ENCODE measurements at regions not wholly inside any gene's neighbourhood (a gene's known extent, or its start where the extent isn't known, plus 50 kb on each side); places are given as distances from the start of the nearest gene placed in this dataset.
"Not testable (repeated sequence)": the region's sequence is repeated elsewhere in the genome, so short reads cannot be mapped to it uniquely, and the experiment has no call there.

GRCh38 chr12:22796941-22797630, 172.1 kb downstream of the ETNK1 start:
- Mint-ChIP-seq H3K4me3 (no peak overlapping the region), H3K27me3 (peaks cover 8% of the 10 kb centered on the region), H3K36me3 (ENCODE audit: low read depth) (no peaks in the 10 kb centered on the region), H3K4me1 (no peaks in the 10 kb centered on the region), H3K27ac (no peak overlapping the region)
- no peak for DNase-seq
- H3K9me3 ChIP-seq (ENCODE audit: control insufficient read depth, low read length, poor library complexity, severe bottlenecking): no peaks in the 10 kb centered on the region
- ATAC-seq: no peak

GRCh38 chr12:22797701-22798100, 172.7 kb downstream of the ETNK1 start:
- Mint-ChIP-seq H3K27me3 (peaks cover 4% of the 10 kb centered on the region), H3K4me1 (no peaks in the 10 kb centered on the region), H3K27ac (no peak overlapping the region), H3K4me3 (no peak overlapping the region), H3K36me3 (ENCODE audit: low read depth) (no peaks in the 10 kb centered on the region)
- H3K9me3 ChIP-seq (ENCODE audit: control insufficient read depth, low read length, poor library complexity, severe bottlenecking): no peaks in the 10 kb centered on the region
- ATAC-seq: no peak
- DNase-seq: no peak

- ATAC-seq (no peak), DNase-seq (no peak)
- H3K9me3 ChIP-seq (ENCODE audit: control insufficient read depth, low read length, poor library complexity, severe bottlenecking): no peaks in the 10 kb centered on the region
- peaks cover 2% of the 10 kb centered on the region for H3K27me3 Mint-ChIP-seq
- no peaks in the 10 kb centered on the region for H3K4me1 Mint-ChIP-seq
- H3K4me3 Mint-ChIP-seq: no peak overlapping the region
- no peaks in the 10 kb centered on the region for H3K36me3 Mint-ChIP-seq (ENCODE audit: low read depth)
- H3K27ac Mint-ChIP-seq: no peak overlapping the region
Observed at GRCh38 chr12:22798116-22798515, 173.1 kb downstream of the ETNK1 start.

GRCh38 chr12:22799503-22799902, 174.5 kb downstream of the ETNK1 start:
- H3K27me3 Mint-ChIP-seq: no peaks in the 10 kb centered on the region
- no peaks in the 10 kb centered on the region for H3K36me3 Mint-ChIP-seq (ENCODE audit: low read depth)
- H3K4me3 Mint-ChIP-seq: no peak overlapping the region
- no peaks in the 10 kb centered on the region for H3K4me1 Mint-ChIP-seq
- ATAC-seq (no peak), DNase-seq (no peak)
- H3K9me3 ChIP-seq (ENCODE audit: control insufficient read depth, low read length, poor library complexity, severe bottlenecking): no peaks in the 10 kb centered on the region
- H3K27ac Mint-ChIP-seq: no peak overlapping the region

- no peak for ATAC-seq
- Mint-ChIP-seq H3K36me3 (ENCODE audit: low read depth) (no peaks in the 10 kb centered on the region), H3K4me1 (no peaks in the 10 kb centered on the region), H3K4me3 (no peak overlapping the region), H3K27ac (no peak overlapping the region), H3K27me3 (no peaks in the 10 kb centered on the region)
- DNase-seq: no peak
- H3K9me3 ChIP-seq (ENCODE audit: control insufficient read depth, low read length, poor library complexity, severe bottlenecking): no peaks in the 10 kb centered on the region
Observed at GRCh38 chr12:22800332-22800731, 175.4 kb downstream of the ETNK1 start.

- DNase-seq: no peak
- no peak for ATAC-seq
Observed at GRCh38 chr12:22802883-22803630, 178.1 kb downstream of the ETNK1 start.

GRCh38 chr12:22803725-22804124, 178.8 kb downstream of the ETNK1 start:
- ATAC-seq (no peak), DNase-seq (no peak)
- no peak overlapping the region for H3K4me3 Mint-ChIP-seq
- no peaks in the 10 kb centered on the region for H3K36me3 Mint-ChIP-seq (ENCODE audit: low read depth)
- no peaks in the 10 kb centered on the region for H3K4me1 Mint-ChIP-seq
- no peak overlapping the region for H3K27ac Mint-ChIP-seq
- peaks cover 3% of the 10 kb centered on the region for H3K27me3 Mint-ChIP-seq
- H3K9me3 ChIP-seq (ENCODE audit: control insufficient read depth, low read length, poor library complexity, severe bottlenecking): no peaks in the 10 kb centered on the region

More at GRCh38 chr12:22802883-22803630, 178.1 kb downstream of the ETNK1 start:
- H3K27me3 Mint-ChIP-seq: no peaks in the 10 kb centered on the region
- H3K36me3 Mint-ChIP-seq (ENCODE audit: low read depth): no peaks in the 10 kb centered on the region
- no peak overlapping the region for H3K4me3 Mint-ChIP-seq
- no peak overlapping the region for H3K27ac Mint-ChIP-seq
- H3K9me3 ChIP-seq (ENCODE audit: control insufficient read depth, low read length, poor library complexity, severe bottlenecking): no peaks in the 10 kb centered on the region
- H3K4me1 Mint-ChIP-seq: no peaks in the 10 kb centered on the region

- H3K9me3 ChIP-seq (ENCODE audit: control insufficient read depth, low read length, poor library complexity, severe bottlenecking): no peaks in the 10 kb centered on the region
- ATAC-seq (no peak), DNase-seq (no peak)
- Mint-ChIP-seq H3K27me3 (peaks cover 7% of the 10 kb centered on the region), H3K36me3 (ENCODE audit: low read depth) (peaks cover 2% of the 10 kb centered on the region), H3K27ac (no peak overlapping the region), H3K4me1 (no peaks in the 10 kb centered on the region), H3K4me3 (no peak overlapping the region)
Observed at GRCh38 chr12:22808860-22809259, 183.9 kb downstream of the ETNK1 start.

GRCh38 chr12:22810036-22810435, 185.1 kb downstream of the ETNK1 start:
- no peak for ATAC-seq
- no peaks in the 10 kb centered on the region for H3K9me3 ChIP-seq (ENCODE audit: control insufficient read depth, low read length, poor library complexity, severe bottlenecking)
- Mint-ChIP-seq H3K4me1 (no peaks in the 10 kb centered on the region), H3K27me3 (peaks cover 7% of the 10 kb centered on the region), H3K4me3 (no peak overlapping the region), H3K27ac (no peak overlapping the region), H3K36me3 (ENCODE audit: low read depth) (peaks cover 2% of the 10 kb centered on the region)
- no peak for DNase-seq

GRCh38 chr12:22812531-22812930, 187.6 kb downstream of the ETNK1 start:
- no peaks in the 10 kb centered on the region for H3K9me3 ChIP-seq (ENCODE audit: control insufficient read depth, low read length, poor library complexity, severe bottlenecking)
- no peak overlapping the region for H3K27ac Mint-ChIP-seq
- peaks cover 7% of the 10 kb centered on the region for H3K27me3 Mint-ChIP-seq
- H3K4me1 Mint-ChIP-seq: no peaks in the 10 kb centered on the region
- no peak overlapping the region for H3K4me3 Mint-ChIP-seq
- peaks cover 2% of the 10 kb centered on the region for H3K36me3 Mint-ChIP-seq (ENCODE audit: low read depth)
- DNase-seq (no peak), ATAC-seq (no peak)

GRCh38 chr12:22821985-22822384, 197.0 kb downstream of the ETNK1 start:
- DNase-seq (no peak), ATAC-seq (no peak)
- Mint-ChIP-seq H3K27me3 (no peaks in the 10 kb centered on the region), H3K4me1 (no peaks in the 10 kb centered on the region), H3K4me3 (no peak overlapping the region), H3K36me3 (ENCODE audit: low read depth) (no peaks in the 10 kb centered on the region), H3K27ac (no peak overlapping the region)
- H3K9me3 ChIP-seq (ENCODE audit: control insufficient read depth, low read length, poor library complexity, severe bottlenecking): no peaks in the 10 kb centered on the region

- no peaks in the 10 kb centered on the region for H3K27me3 Mint-ChIP-seq
- no peak for ATAC-seq
Observed at GRCh38 chr12:22826026-22826425, 201.1 kb downstream of the ETNK1 start.

GRCh38 chr12:22826446-22826981, 201.5 kb downstream of the ETNK1 start:
- H3K36me3 Mint-ChIP-seq (ENCODE audit: low read depth); H3K4me3 Mint-ChIP-seq; H3K4me1 Mint-ChIP-seq; ATAC-seq; H3K27ac Mint-ChIP-seq; H3K9me3 ChIP-seq (ENCODE audit: control insufficient read depth, low read length, poor library complexity, severe bottlenecking); H3K27me3 Mint-ChIP-seq; DNase-seq: not testable (repeated sequence)

More at GRCh38 chr12:22826026-22826425, 201.1 kb downstream of the ETNK1 start:
- H3K9me3 ChIP-seq (ENCODE audit: control insufficient read depth, low read length, poor library complexity, severe bottlenecking): no peaks in the 10 kb centered on the region
- Mint-ChIP-seq H3K4me1 (no peaks in the 10 kb centered on the region), H3K4me3 (no peak overlapping the region), H3K27ac (no peak overlapping the region), H3K36me3 (ENCODE audit: low read depth) (no peaks in the 10 kb centered on the region)
- no peak for DNase-seq
